Colonic mucosa (tissue), 4 donors: ENCODE measurements at regions not wholly inside any gene's neighbourhood (a gene's known extent, or its start where the extent isn't known, plus 50 kb on each side); places are given as distances from the start of the nearest gene placed in this dataset.

Source experiments
- DNase-seq: peaks from one replicate; pipeline ENCODE4 v3.0.0-alpha.2; 2020
- H3K27ac ChIP-seq: fragments of 200-600 bp; one replicate; pipeline ENCODE4 v1.8.0; 2021
- H3K27me3 ChIP-seq: fragments of 200-600 bp; one replicate; pipeline ENCODE4 v1.8.0; 2021
- H3K36me3 ChIP-seq: fragments of 200-600 bp; one replicate; pipeline ENCODE4 v1.8.0; 2021
- H3K4me1 ChIP-seq: fragments of 200-600 bp; one replicate; pipeline ENCODE4 v1.8.0; 2021; ENCODE audit warnings: mild to moderate bottlenecking
- H3K4me3 ChIP-seq: fragments of 200-600 bp; one replicate; pipeline ENCODE4 v1.8.0; 2021
- H3K9ac ChIP-seq, 2 donors: one replicate each; pipeline ENCODE4 v1.7.0; 2013; ENCODE audit warnings: control low read depth in 2 of 2, low read depth in 2 of 2, low read length in 2 of 2
- H3K9me3 ChIP-seq: fragments of 200-600 bp; one replicate; pipeline ENCODE4 v1.8.0; 2021
- intact Hi-C: fragments of 100-400 bp; cut with DNase I; formaldehyde crosslinking; loops from one replicate; pipeline ENCODE4 v1.14.1; 2022
- TF ChIP-seq, protein P1 (sequence below): fragments of 200-600 bp; IDR thresholded peaks from one replicate; pipeline ENCODE4 v1.8.0; 2022; ENCODE audit warnings: antibody characterized with exemption, mild to moderate bottlenecking
- donor health status: healthy.
- donor health status: DM: no; HTN: no; CAD: no.
- donor health status: DM: no; HTN: no; CAD: no.

- no peaks in the 10 kb centered on the region for H3K9me3 ChIP-seq
- no peaks in the 10 kb centered on the region for H3K27me3 ChIP-seq
- H3K9ac ChIP-seq, result no peak overlapping the region
- no peaks in the 10 kb centered on the region for H3K4me1 ChIP-seq
- H3K27ac ChIP-seq, result no peak overlapping the region
- H3K36me3 ChIP-seq, result no peaks in the 10 kb centered on the region
- intact Hi-C loops, result no loop called here
- TF ChIP-seq, protein P1, sequence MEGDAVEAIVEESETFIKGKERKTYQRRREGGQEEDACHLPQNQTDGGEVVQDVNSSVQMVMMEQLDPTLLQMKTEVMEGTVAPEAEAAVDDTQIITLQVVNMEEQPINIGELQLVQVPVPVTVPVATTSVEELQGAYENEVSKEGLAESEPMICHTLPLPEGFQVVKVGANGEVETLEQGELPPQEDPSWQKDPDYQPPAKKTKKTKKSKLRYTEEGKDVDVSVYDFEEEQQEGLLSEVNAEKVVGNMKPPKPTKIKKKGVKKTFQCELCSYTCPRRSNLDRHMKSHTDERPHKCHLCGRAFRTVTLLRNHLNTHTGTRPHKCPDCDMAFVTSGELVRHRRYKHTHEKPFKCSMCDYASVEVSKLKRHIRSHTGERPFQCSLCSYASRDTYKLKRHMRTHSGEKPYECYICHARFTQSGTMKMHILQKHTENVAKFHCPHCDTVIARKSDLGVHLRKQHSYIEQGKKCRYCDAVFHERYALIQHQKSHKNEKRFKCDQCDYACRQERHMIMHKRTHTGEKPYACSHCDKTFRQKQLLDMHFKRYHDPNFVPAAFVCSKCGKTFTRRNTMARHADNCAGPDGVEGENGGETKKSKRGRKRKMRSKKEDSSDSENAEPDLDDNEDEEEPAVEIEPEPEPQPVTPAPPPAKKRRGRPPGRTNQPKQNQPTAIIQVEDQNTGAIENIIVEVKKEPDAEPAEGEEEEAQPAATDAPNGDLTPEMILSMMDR, result no peak
- no peak for DNase-seq
- H3K4me3 ChIP-seq, result no peak overlapping the region
These were observed 180.2 kb upstream of the TNP1 start for GRCh38 chr2:217040099-217040498.

DNA sequence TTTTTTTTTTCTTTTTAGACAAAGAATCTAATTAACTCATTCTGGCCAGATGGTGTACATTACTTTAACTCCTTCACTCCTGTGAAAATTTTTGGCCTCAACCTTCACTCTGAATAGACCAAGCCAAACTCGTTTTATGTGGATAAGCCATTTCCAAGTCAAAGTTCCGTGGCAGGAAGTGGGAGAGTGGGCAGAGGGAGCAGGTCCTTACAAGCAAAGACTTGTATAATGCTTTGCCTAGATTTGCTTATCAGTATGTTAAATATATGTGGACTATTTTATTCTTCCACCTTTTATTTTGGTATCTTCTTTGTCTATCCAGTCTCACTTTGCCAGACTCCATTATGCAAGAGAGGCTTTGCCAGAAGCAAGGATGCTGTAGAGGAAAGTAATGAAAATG, 178.1 kb upstream of the TNP1 start:
- Histone ChIP-seq H3K9ac (no peak overlapping the region), H3K36me3 (no peaks in the 10 kb centered on the region), H3K4me1 (no peaks in the 10 kb centered on the region), H3K27me3 (no peaks in the 10 kb centered on the region), H3K4me3 (no peak overlapping the region), H3K9me3 (no peaks in the 10 kb centered on the region), H3K27ac (no peak overlapping the region)
- intact Hi-C loops, result no loop called here
- no peak for DNase-seq
- TF ChIP-seq, protein P1, result no peak

GRCh38 chr2:217037353-217037752, 177.5 kb upstream of the TNP1 start:
- H3K36me3 ChIP-seq, result no peaks in the 10 kb centered on the region
- H3K9ac ChIP-seq, result no peak overlapping the region
- no peaks in the 10 kb centered on the region for H3K27me3 ChIP-seq
- intact Hi-C loops, result no loop called here
- H3K4me3 ChIP-seq, result no peak overlapping the region
- H3K27ac ChIP-seq, result no peak overlapping the region
- H3K9me3 ChIP-seq, result no peaks in the 10 kb centered on the region
- TF ChIP-seq, protein P1, result no peak
- no peak for DNase-seq
- H3K4me1 ChIP-seq, result no peaks in the 10 kb centered on the region

GRCh38 chr2:217035967-217036366, 176.1 kb upstream of the TNP1 start:
- no peak overlapping the region for H3K9ac ChIP-seq
- H3K36me3 ChIP-seq, result no peaks in the 10 kb centered on the region
- intact Hi-C loops, result no loop called here
- H3K27ac ChIP-seq, result no peak overlapping the region
- DNase-seq, result no peak
- no peaks in the 10 kb centered on the region for H3K27me3 ChIP-seq
- no peaks in the 10 kb centered on the region for H3K9me3 ChIP-seq
- no peaks in the 10 kb centered on the region for H3K4me1 ChIP-seq
- TF ChIP-seq, protein P1, result no peak
- H3K4me3 ChIP-seq, result no peak overlapping the region

DNA sequence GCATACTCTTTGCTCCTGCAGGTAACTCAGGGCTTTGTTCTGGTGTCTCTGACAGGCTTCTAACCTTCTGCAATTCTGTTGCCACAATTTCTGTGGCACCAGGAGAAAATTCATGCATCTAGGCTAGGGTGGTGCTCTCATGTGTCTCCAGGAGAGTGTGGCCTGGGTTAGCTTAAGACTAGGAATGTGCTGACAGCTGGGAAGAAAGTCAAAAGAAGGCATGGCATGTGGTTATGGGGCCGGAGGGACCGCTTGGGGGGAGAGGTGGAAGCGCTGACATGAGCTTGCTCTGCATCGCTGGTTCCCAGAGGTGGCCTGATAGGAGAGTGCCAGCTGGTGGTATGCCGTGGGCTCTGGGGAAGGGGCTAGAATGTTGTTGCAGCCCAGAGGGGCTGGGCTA, 173.3 kb upstream of the TNP1 start:
- TF ChIP-seq, protein P1, result no peak
- no peak overlapping the region for H3K9ac ChIP-seq
- H3K9me3 ChIP-seq, result no peaks in the 10 kb centered on the region
- H3K4me1 ChIP-seq, result no peaks in the 10 kb centered on the region
- H3K4me3 ChIP-seq, result no peak overlapping the region
- H3K36me3 ChIP-seq, result no peaks in the 10 kb centered on the region
- no peak for DNase-seq
- H3K27me3 ChIP-seq, result no peaks in the 10 kb centered on the region
- H3K27ac ChIP-seq, result no peak overlapping the region
- intact Hi-C loops, result no loop called here

GRCh38 chr2:217031445-217031844, 171.6 kb upstream of the TNP1 start:
- no peak for DNase-seq
- TF ChIP-seq, protein P1, result no peak
- Histone ChIP-seq H3K27me3 (no peaks in the 10 kb centered on the region), H3K27ac (no peak overlapping the region), H3K4me1 (no peaks in the 10 kb centered on the region), H3K4me3 (no peak overlapping the region), H3K9me3 (no peaks in the 10 kb centered on the region), H3K9ac (no peak overlapping the region), H3K36me3 (no peaks in the 10 kb centered on the region)
- intact Hi-C loops, result no loop called here
